Small intestine (tissue), 7 donors: ENCODE measurements at regions not wholly inside any gene's neighbourhood (a gene's known extent, or its start where the extent isn't known, plus 50 kb on each side); places are given as distances from the start of the nearest gene placed in this dataset.

ENCODE experiments used
- DNase-seq, 2 donors: peaks; one replicate each; pipeline versions ENCODE4 v3.0.0 to v3.0.0-alpha.2; 2013
- FAIRE-seq: peaks from 2 replicates; lab custom pipeline; 2012; peaks lifted over from hg19 to GRCh38; lab: Jason Lieb, UNC
- H3K27ac ChIP-seq, 3 donors: one replicate each; pipeline ENCODE4 v1.5.1; 2013; ENCODE audit warnings: low read length in 2 of 3, mild to moderate bottlenecking in 2 of 3, control low read depth in 1 of 3, inconsistent platforms in 1 of 3, low read depth in 1 of 3, moderate library complexity in 1 of 3
- H3K27me3 ChIP-seq, 3 donors: one replicate each; pipeline ENCODE4 v1.6.1; 2013; ENCODE audit warnings: low read length in 3 of 3, inconsistent platforms in 1 of 3; ENCODE audit not compliant: control insufficient read depth in 3 of 3, insufficient read depth in 3 of 3
- H3K36me3 ChIP-seq, 3 donors: one replicate each; pipeline ENCODE4 v1.6.1; 2013; ENCODE audit warnings: low read length in 3 of 3, inconsistent platforms in 1 of 3, low read depth in 1 of 3, mild to moderate bottlenecking in 1 of 3, moderate library complexity in 1 of 3; ENCODE audit not compliant: control insufficient read depth in 3 of 3, insufficient read depth in 2 of 3
- H3K4me1 ChIP-seq, 3 donors: one replicate each; pipeline ENCODE4 v1.6.1; 2013; ENCODE audit warnings: low read length in 2 of 3, inconsistent platforms in 1 of 3, low read depth in 1 of 3, mild to moderate bottlenecking in 1 of 3, moderate library complexity in 1 of 3; ENCODE audit not compliant: control insufficient read depth in 3 of 3, insufficient read depth in 2 of 3
- H3K4me3 ChIP-seq, 3 donors: one replicate each; pipeline ENCODE4 v1.5.1; 2013; ENCODE audit warnings: low read length in 3 of 3, control low read depth in 1 of 3, inconsistent platforms in 1 of 3, low read depth in 1 of 3, mild to moderate bottlenecking in 1 of 3, moderate library complexity in 1 of 3
- H3K9me3 ChIP-seq, 2 donors: one replicate each; pipeline ENCODE4 v1.6.1; 2013; ENCODE audit warnings: low read depth in 1 of 2, low read length in 1 of 2; ENCODE audit not compliant: control insufficient read depth in 2 of 2, insufficient read depth in 1 of 2
- WGBS, 3 donors: extraction: QIAGEN DNeasy Blood & Tissue Kit; methylation state at CpG; one replicate each; pipeline ENCODE4 v1.1.7; 2013; 5-methylcytosine and 5-hydroxymethylcytosine counted together
- donor health status: healthy with polysubstance abuse.
- donor health status: control.
- donor health status: control.
- donor health status: Bipolar disorder and iron deficiency.
- donor health status: healthy.

- DNase-seq (no peak), FAIRE-seq (no peak)
- Histone ChIP-seq H3K4me1 (no peaks in the 10 kb centered on the region), H3K27me3 (no peaks in the 10 kb centered on the region), H3K9me3 (no peaks in the 10 kb centered on the region), H3K27ac (no peak overlapping the region), H3K36me3 (no peaks in the 10 kb centered on the region), H3K4me3 (no peak overlapping the region)
- WGBS, 3 donors, result 82 to 90% (median 88%) methylated on average over 3 of the region's 3 CpGs
These were observed 705.4 kb upstream of the PTBP2 start for GRCh38 chr1:96016219-96016618.

- no peak overlapping the region for H3K27ac ChIP-seq
- no peaks in the 10 kb centered on the region for H3K27me3 ChIP-seq
- no peaks in the 10 kb centered on the region for H3K4me1 ChIP-seq
- H3K4me3 ChIP-seq, result no peak overlapping the region
- H3K36me3 ChIP-seq, result no peaks in the 10 kb centered on the region
- DNase-seq (no peak), FAIRE-seq (no peak)
- no peaks in the 10 kb centered on the region for H3K9me3 ChIP-seq
These were observed 701.2 kb upstream of the PTBP2 start for GRCh38 chr1:96020378-96020777.

GRCh38 chr1:96025062-96025461 is 696.5 kb upstream of the PTBP2 start:
- no peak overlapping the region for H3K27ac ChIP-seq
- H3K4me1 ChIP-seq, result no peaks in the 10 kb centered on the region
- WGBS, 3 donors, result 68 to 83% (median 81%) methylated on average over 1 of the region's 1 CpG
- no peaks in the 10 kb centered on the region for H3K27me3 ChIP-seq
- no peaks in the 10 kb centered on the region for H3K36me3 ChIP-seq
- peaks cover 0 to 13% of the 10 kb centered on the region in 2 donors for H3K9me3 ChIP-seq
- DNase-seq (no peak), FAIRE-seq (no peak)
- no peak overlapping the region for H3K4me3 ChIP-seq

- DNase-seq (no peak), FAIRE-seq (no peak)
- no peaks in the 10 kb centered on the region for H3K4me1 ChIP-seq
- no peaks in the 10 kb centered on the region for H3K27me3 ChIP-seq
- H3K4me3 ChIP-seq, result no peak overlapping the region
- H3K9me3 ChIP-seq, result peaks cover 0 to 13% of the 10 kb centered on the region in 2 donors
- WGBS, 3 donors, result 91 to 95% (median 92%) methylated on average over 7 of the region's 7 CpGs
- H3K27ac ChIP-seq, result no peak overlapping the region
- no peaks in the 10 kb centered on the region for H3K36me3 ChIP-seq
These were observed 693.5 kb upstream of the PTBP2 start for GRCh38 chr1:96028071-96028470.

GRCh38 chr1:96030312-96030711 is 691.3 kb upstream of the PTBP2 start:
- no peak for FAIRE-seq
- H3K9me3 ChIP-seq, result peaks cover 0 to 13% of the 10 kb centered on the region in 2 donors
- no peak for DNase-seq
- H3K4me1 ChIP-seq, result no peaks in the 10 kb centered on the region
- WGBS, 3 donors, result 75 to 88% (median 75%) methylated on average over 1 of the region's 1 CpG
- no peaks in the 10 kb centered on the region for H3K36me3 ChIP-seq
- no peak overlapping the region for H3K27ac ChIP-seq
- H3K4me3 ChIP-seq, result no peak overlapping the region
- H3K27me3 ChIP-seq, result no peaks in the 10 kb centered on the region

GRCh38 chr1:96034006-96034405 is 687.6 kb upstream of the PTBP2 start:
- no peak overlapping the region for H3K27ac ChIP-seq
- H3K4me1 ChIP-seq, result no peaks in the 10 kb centered on the region
- WGBS, 3 donors, result 28 to 35% (median 30%) methylated on average over 2 of the region's 2 CpGs
- no peaks in the 10 kb centered on the region for H3K36me3 ChIP-seq
- FAIRE-seq (no peak), DNase-seq (no peak)
- H3K4me3 ChIP-seq, result no peak overlapping the region
- H3K27me3 ChIP-seq, result no peaks in the 10 kb centered on the region
- H3K9me3 ChIP-seq, result peaks cover 0 to 2% of the 10 kb centered on the region in 2 donors

GRCh38 chr1:96036763-96037162 is 684.8 kb upstream of the PTBP2 start:
- Histone ChIP-seq H3K4me3 (no peak overlapping the region), H3K36me3 (no peaks in the 10 kb centered on the region), H3K27ac (no peak overlapping the region), H3K9me3 (no peaks in the 10 kb centered on the region), H3K27me3 (no peaks in the 10 kb centered on the region), H3K4me1 (no peaks in the 10 kb centered on the region)
- 60 to 72% (median 65%) methylated on average over 3 of the region's 3 CpGs for WGBS, 3 donors
- DNase-seq (no peak), FAIRE-seq (no peak)

- H3K9me3 ChIP-seq, result no peaks in the 10 kb centered on the region
- no peaks in the 10 kb centered on the region for H3K36me3 ChIP-seq
- FAIRE-seq (no peak), DNase-seq (no peak)
- no peaks in the 10 kb centered on the region for H3K4me1 ChIP-seq
- H3K27ac ChIP-seq, result no peak overlapping the region
- WGBS, 3 donors, result 79 to 91% (median 86%) methylated on average over 1 of the region's 1 CpG
- no peak overlapping the region for H3K4me3 ChIP-seq
- no peaks in the 10 kb centered on the region for H3K27me3 ChIP-seq
These were observed 682.9 kb upstream of the PTBP2 start for GRCh38 chr1:96038636-96039035.

GRCh38 chr1:96039910-96040309 is 681.7 kb upstream of the PTBP2 start:
- DNase-seq (no peak), FAIRE-seq (no peak)
- Histone ChIP-seq H3K4me1 (no peaks in the 10 kb centered on the region), H3K36me3 (no peaks in the 10 kb centered on the region), H3K4me3 (no peak overlapping the region), H3K9me3 (no peaks in the 10 kb centered on the region), H3K27ac (no peak overlapping the region), H3K27me3 (no peaks in the 10 kb centered on the region)
